ENCODE measurements at regions not wholly inside any gene's neighbourhood (a gene's known extent, or its start where the extent isn't known, plus 50 kb on each side); places are given as distances from the start of the nearest gene placed in this dataset.

- no peaks in the 10 kb centered on the region for H3K79me2 ChIP-seq (ENCODE audit: low read depth)
- intact Hi-C loops (cut with micrococcal nuclease; ENCODE audit: unreplicated experiment): no loop called here
- ChIA-PET POLR2A (ENCODE audit: unreplicated experiment) (no interaction called here), CTCF (no interaction called here)
- no peak overlapping the region for H3K4me3 ChIP-seq
- H3K9me2 ChIP-seq (ENCODE audit: insufficient read depth): no peaks in the 10 kb centered on the region
- DNase-seq: no peak
- no peak overlapping the region for H2AFZ ChIP-seq
- no peaks in the 10 kb centered on the region for H3K27me3 ChIP-seq (ENCODE audit: insufficient read depth, low read depth)
- H3K4me2 ChIP-seq: no peak overlapping the region
- no peaks in the 10 kb centered on the region for H4K20me1 ChIP-seq (ENCODE audit: insufficient read depth)
- no peak for TF ChIP-seq EZH2 (IDR thresholded peaks at IDR 0.05; ENCODE audit: low read depth)
- TF ChIP-seq, protein P1, sequence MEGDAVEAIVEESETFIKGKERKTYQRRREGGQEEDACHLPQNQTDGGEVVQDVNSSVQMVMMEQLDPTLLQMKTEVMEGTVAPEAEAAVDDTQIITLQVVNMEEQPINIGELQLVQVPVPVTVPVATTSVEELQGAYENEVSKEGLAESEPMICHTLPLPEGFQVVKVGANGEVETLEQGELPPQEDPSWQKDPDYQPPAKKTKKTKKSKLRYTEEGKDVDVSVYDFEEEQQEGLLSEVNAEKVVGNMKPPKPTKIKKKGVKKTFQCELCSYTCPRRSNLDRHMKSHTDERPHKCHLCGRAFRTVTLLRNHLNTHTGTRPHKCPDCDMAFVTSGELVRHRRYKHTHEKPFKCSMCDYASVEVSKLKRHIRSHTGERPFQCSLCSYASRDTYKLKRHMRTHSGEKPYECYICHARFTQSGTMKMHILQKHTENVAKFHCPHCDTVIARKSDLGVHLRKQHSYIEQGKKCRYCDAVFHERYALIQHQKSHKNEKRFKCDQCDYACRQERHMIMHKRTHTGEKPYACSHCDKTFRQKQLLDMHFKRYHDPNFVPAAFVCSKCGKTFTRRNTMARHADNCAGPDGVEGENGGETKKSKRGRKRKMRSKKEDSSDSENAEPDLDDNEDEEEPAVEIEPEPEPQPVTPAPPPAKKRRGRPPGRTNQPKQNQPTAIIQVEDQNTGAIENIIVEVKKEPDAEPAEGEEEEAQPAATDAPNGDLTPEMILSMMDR (conservative IDR thresholded peaks at IDR 0.05): no peak
- H3F3A ChIP-seq (ENCODE audit: insufficient read depth, low read depth): no peaks in the 10 kb centered on the region
- BruUV-seq (replicated peaks): no TSS peak
- no peaks in the 10 kb centered on the region for H3K9me3 ChIP-seq (ENCODE audit: insufficient read depth, low read depth)
- H3K36me3 ChIP-seq (ENCODE audit: low read depth): no peaks in the 10 kb centered on the region
- H3K4me1 ChIP-seq (replicated peaks; ENCODE audit: insufficient read depth): no peaks in the 10 kb centered on the region
- H3K27ac ChIP-seq: no peak overlapping the region
These were observed 669.5 kb upstream of the EPHA7 start for GRCh38 chr6:94088870-94089269.

GRCh38 chr6:94074764-94075163 is 655.4 kb upstream of the EPHA7 start:
- no peaks in the 10 kb centered on the region for H3K36me3 ChIP-seq (ENCODE audit: low read depth)
- no peaks in the 10 kb centered on the region for H3K9me3 ChIP-seq (ENCODE audit: insufficient read depth, low read depth)
- H3F3A ChIP-seq (ENCODE audit: insufficient read depth, low read depth): no peaks in the 10 kb centered on the region
- H2AFZ ChIP-seq: no peak overlapping the region
- no peaks in the 10 kb centered on the region for H4K20me1 ChIP-seq (ENCODE audit: insufficient read depth)
- BruUV-seq (replicated peaks): no TSS peak
- ChIA-PET CTCF (no interaction called here), POLR2A (ENCODE audit: unreplicated experiment) (no interaction called here)
- H3K27me3 ChIP-seq (ENCODE audit: insufficient read depth, low read depth): no peaks in the 10 kb centered on the region
- no peak overlapping the region for H3K4me2 ChIP-seq
- 0 out of 2 replicates have a peak, but pooled peaks cover 3% of the 10 kb centered on the region for H3K9me2 ChIP-seq (ENCODE audit: insufficient read depth)
- DNase-seq: peak in 1 of 2 experiments; percentile 6
- no peaks in the 10 kb centered on the region for H3K4me1 ChIP-seq (replicated peaks; ENCODE audit: insufficient read depth)
- TF ChIP-seq EZH2 (IDR thresholded peaks at IDR 0.05; ENCODE audit: low read depth): no peak
- TF ChIP-seq, protein P1 (conservative IDR thresholded peaks at IDR 0.05): no peak
- H3K4me3 ChIP-seq: no peak overlapping the region
- H3K79me2 ChIP-seq (ENCODE audit: low read depth): no peaks in the 10 kb centered on the region
- intact Hi-C loops (cut with micrococcal nuclease; ENCODE audit: unreplicated experiment): no loop called here
- H3K27ac ChIP-seq: no peak overlapping the region

GRCh38 chr6:94071835-94072234 is 652.5 kb upstream of the EPHA7 start:
- Histone ChIP-seq H3K4me1 (replicated peaks; ENCODE audit: insufficient read depth) (no peaks in the 10 kb centered on the region), H3K9me2 (ENCODE audit: insufficient read depth) (0 out of 2 replicates have a peak, but pooled peaks cover 3% of the 10 kb centered on the region), H2AFZ (no peak overlapping the region), H3K36me3 (ENCODE audit: low read depth) (no peaks in the 10 kb centered on the region), H3K27ac (no peak overlapping the region), H3K4me2 (no peak overlapping the region), H3K27me3 (ENCODE audit: insufficient read depth, low read depth) (no peaks in the 10 kb centered on the region), H4K20me1 (ENCODE audit: insufficient read depth) (no peaks in the 10 kb centered on the region), H3K79me2 (ENCODE audit: low read depth) (no peaks in the 10 kb centered on the region), H3F3A (ENCODE audit: insufficient read depth, low read depth) (no peaks in the 10 kb centered on the region), H3K4me3 (no peak overlapping the region), H3K9me3 (ENCODE audit: insufficient read depth, low read depth) (no peaks in the 10 kb centered on the region)
- no peak for TF ChIP-seq EZH2 (IDR thresholded peaks at IDR 0.05; ENCODE audit: low read depth)
- TF ChIP-seq, protein P1 (conservative IDR thresholded peaks at IDR 0.05): peak; percentile 36; the same call in 1 of the 2 replicates
- ChIA-PET POLR2A (ENCODE audit: unreplicated experiment) (no interaction called here), CTCF (no interaction called here)
- no TSS peak for BruUV-seq (replicated peaks)
- no peak for DNase-seq
- intact Hi-C loops (cut with micrococcal nuclease; ENCODE audit: unreplicated experiment): no loop called here
